PC-3 (cell line): ENCODE measurements at regions not wholly inside any gene's neighbourhood (a gene's known extent, or its start where the extent isn't known, plus 50 kb on each side); places are given as distances from the start of the nearest gene placed in this dataset.

Experiments used
- ATAC-seq: fragments of 200-7000 bp; cut with Tn5 transposase; 2 replicates; pipeline ENCODE4 v1.9.1; 2020; ENCODE audit warnings: mild to moderate bottlenecking, moderate library complexity
- BruUV-seq: library from RNA; stranded (reverse); fragments of 400-500 nt; replicated peaks from 2 replicates; lab custom pipeline; 2021; lab: Mats Ljungman, UMichigan
- CTCF ChIA-PET: fragments of 300-600 bp; sonication (Branson Sonifier 250); formaldehyde crosslinking; loops from one replicate; lab custom pipeline; 2022; ENCODE audit warnings: antibody characterized with exemption; lab: Charles Lee
- POLR2A ChIA-PET: fragments of 300-600 bp; sonication (Branson Sonifier 250); formaldehyde crosslinking; loops from one replicate; lab custom pipeline; 2022; ENCODE audit warnings: antibody characterized with exemption; ENCODE audit not compliant: unreplicated experiment; lab: Charles Lee
- DNase-seq: peaks from one replicate; pipeline ENCODE4 v3.0.0-alpha.2; 2015
- H2AFZ ChIP-seq: fragments of 300-600 bp; sonication (generic); 2 replicates; pipeline ENCODE4 v1.6.0; 2016; ENCODE audit warnings: antibody characterized with exemption, low read length
- H3F3A ChIP-seq: fragments of 300-600 bp; sonication (generic); one replicate; pipeline ENCODE4 v1.6.0; 2017; ENCODE audit warnings: antibody characterized with exemption, low read length, control low read depth, mild to moderate bottlenecking; ENCODE audit not compliant: unreplicated experiment
- H3K27ac ChIP-seq: fragments of 300-600 bp; sonication (generic); 2 replicates; pipeline ENCODE4 v1.5.1; 2016; ENCODE audit warnings: mild to moderate bottlenecking, low read length
- H3K27me3 ChIP-seq: fragments of 300-600 bp; sonication (generic); 2 replicates; pipeline ENCODE4 v1.6.1; 2016; ENCODE audit warnings: low read length, mixed read lengths
- H3K36me3 ChIP-seq: fragments of 300-600 bp; sonication (generic); 2 replicates; pipeline ENCODE4 v1.6.1; 2016; ENCODE audit warnings: low read depth, mixed run types, low read length, mixed read lengths
- H3K4me1 ChIP-seq: fragments of 300-600 bp; sonication (generic); 2 replicates; pipeline ENCODE4 v1.5.1; 2016; ENCODE audit warnings: low read length; ENCODE audit not compliant: insufficient read depth
- H3K4me2 ChIP-seq: fragments of 300-600 bp; sonication (generic); 2 replicates; pipeline ENCODE4 v1.6.0; 2016; ENCODE audit warnings: low read length
- H3K4me3 ChIP-seq: fragments of 300-600 bp; sonication (generic); 2 replicates; pipeline ENCODE4 v1.5.1; 2016; ENCODE audit warnings: mild to moderate bottlenecking, low read length, mixed read lengths
- H3K79me2 ChIP-seq: fragments of 300-600 bp; sonication (generic); 2 replicates; pipeline ENCODE4 v1.6.1; 2017; ENCODE audit warnings: low read length, mixed read lengths
- H3K9ac ChIP-seq: fragments of 300-600 bp; sonication (generic); 2 replicates; pipeline ENCODE4 v1.6.0; 2016; ENCODE audit warnings: mild to moderate bottlenecking, low read length
- H3K9me2 ChIP-seq: fragments of 300-600 bp; sonication (generic); replicated peaks from 2 replicates; pipeline ENCODE4 v1.6.1; 2016; ENCODE audit warnings: mixed run types, low read length, mixed read lengths
- H3K9me3 ChIP-seq: fragments of 300-600 bp; sonication (generic); 2 replicates; pipeline ENCODE4 v1.6.1; 2016; ENCODE audit warnings: low read length, mixed read lengths
- H4K20me1 ChIP-seq: fragments of 300-600 bp; sonication (generic); 2 replicates; pipeline ENCODE4 v1.6.1; 2016; ENCODE audit warnings: low read length, mixed read lengths
- EZH2 ChIP-seq: fragments of 300-600 bp; sonication (generic); IDR thresholded peaks from one replicate; pipeline ENCODE4 v1.6.1; 2017; ENCODE audit warnings: antibody characterized with exemption, mild to moderate bottlenecking, low read length; ENCODE audit not compliant: unreplicated experiment
- EZH2phosphoT487 ChIP-seq: fragments of 300-600 bp; sonication (generic); IDR thresholded peaks from 2 replicates; pipeline ENCODE4 v1.6.1; 2018; ENCODE audit warnings: mild to moderate bottlenecking, antibody characterized with exemption, low read length, borderline replicate concordance
- intact Hi-C: fragments of 100-400 bp; cut with micrococcal nuclease; formaldehyde crosslinking; loops from 2 replicates; pipeline ENCODE4 v1.9.0; 2023
- TF ChIP-seq, protein P1 (sequence below): fragments of 300-600 bp; sonication (generic); conservative IDR thresholded peaks from 2 replicates; pipeline ENCODE4 v1.5.1; 2017; ENCODE audit warnings: antibody characterized with exemption, low read depth, mild to moderate bottlenecking, low read length

DNA sequence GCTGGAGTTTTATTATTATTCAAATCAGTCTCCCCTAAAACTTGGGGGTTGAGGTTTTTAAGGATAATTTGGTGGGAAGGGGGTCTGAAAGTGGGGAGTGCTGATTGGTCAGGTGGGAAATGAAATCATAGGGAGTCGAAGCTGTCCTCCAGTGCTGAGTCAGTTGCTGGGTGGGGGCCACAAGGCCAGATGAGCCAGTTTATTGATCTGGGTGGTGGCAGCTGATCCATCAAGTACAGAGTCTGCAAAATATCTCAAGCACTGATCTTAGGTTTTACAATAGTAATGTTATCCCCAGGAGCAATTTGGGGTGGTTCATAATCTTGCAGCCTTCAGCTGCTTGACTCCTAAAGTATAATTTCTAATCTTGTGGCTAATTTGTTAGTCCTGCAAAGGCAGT lies 146.0 kb upstream of the SPACA1 start:
- ATAC-seq (no peak), DNase-seq (no peak)
- no peaks in the 10 kb centered on the region for H3K9me3 ChIP-seq
- H3K27me3 ChIP-seq, result no peaks in the 10 kb centered on the region
- H3K27ac ChIP-seq, result no peak overlapping the region
- TF ChIP-seq EZH2phosphoT487 (no peak), EZH2 (no peak)
- TF ChIP-seq, protein P1, sequence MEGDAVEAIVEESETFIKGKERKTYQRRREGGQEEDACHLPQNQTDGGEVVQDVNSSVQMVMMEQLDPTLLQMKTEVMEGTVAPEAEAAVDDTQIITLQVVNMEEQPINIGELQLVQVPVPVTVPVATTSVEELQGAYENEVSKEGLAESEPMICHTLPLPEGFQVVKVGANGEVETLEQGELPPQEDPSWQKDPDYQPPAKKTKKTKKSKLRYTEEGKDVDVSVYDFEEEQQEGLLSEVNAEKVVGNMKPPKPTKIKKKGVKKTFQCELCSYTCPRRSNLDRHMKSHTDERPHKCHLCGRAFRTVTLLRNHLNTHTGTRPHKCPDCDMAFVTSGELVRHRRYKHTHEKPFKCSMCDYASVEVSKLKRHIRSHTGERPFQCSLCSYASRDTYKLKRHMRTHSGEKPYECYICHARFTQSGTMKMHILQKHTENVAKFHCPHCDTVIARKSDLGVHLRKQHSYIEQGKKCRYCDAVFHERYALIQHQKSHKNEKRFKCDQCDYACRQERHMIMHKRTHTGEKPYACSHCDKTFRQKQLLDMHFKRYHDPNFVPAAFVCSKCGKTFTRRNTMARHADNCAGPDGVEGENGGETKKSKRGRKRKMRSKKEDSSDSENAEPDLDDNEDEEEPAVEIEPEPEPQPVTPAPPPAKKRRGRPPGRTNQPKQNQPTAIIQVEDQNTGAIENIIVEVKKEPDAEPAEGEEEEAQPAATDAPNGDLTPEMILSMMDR, result no peak
- no peaks in the 10 kb centered on the region for H3F3A ChIP-seq
- intact Hi-C loops, result no loop called here
- no peaks in the 10 kb centered on the region for H3K4me1 ChIP-seq
- ChIA-PET CTCF (no interaction called here), POLR2A (no interaction called here)
- no peak overlapping the region for H2AFZ ChIP-seq
- no peak overlapping the region for H3K9ac ChIP-seq
- H3K79me2 ChIP-seq, result no peaks in the 10 kb centered on the region
- no TSS peak for BruUV-seq
- no peaks in the 10 kb centered on the region for H3K9me2 ChIP-seq
- no peak overlapping the region for H3K4me3 ChIP-seq
- H4K20me1 ChIP-seq, result no peaks in the 10 kb centered on the region
- H3K4me2 ChIP-seq, result no peak overlapping the region
- no peaks in the 10 kb centered on the region for H3K36me3 ChIP-seq

DNA sequence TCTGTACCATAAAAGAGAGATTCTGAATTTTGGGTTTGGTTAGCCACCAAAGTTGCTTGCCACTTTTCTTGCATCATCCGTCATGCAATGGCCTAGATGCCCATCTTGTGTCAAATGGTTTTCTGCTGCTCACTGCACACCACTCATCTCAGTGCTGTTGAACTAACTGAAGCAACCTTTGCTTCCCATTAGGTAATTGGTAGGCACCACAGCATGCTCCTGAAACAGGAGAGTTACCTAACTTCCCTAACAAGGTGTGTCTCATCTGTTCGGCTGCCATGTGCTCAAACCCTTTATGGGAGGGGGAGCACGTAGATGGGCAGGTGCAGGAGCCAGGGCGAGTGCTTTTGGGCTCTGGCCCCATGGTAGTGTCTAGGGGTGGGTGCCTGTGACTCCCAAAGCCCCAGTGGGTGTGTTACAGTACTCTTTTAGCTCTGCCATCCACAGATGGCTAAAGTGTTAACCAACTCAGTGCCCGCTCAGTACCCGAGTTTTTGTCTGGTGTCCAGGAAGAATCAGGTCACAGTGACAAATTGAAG lies 147.4 kb upstream of the SPACA1 start:
- no peaks in the 10 kb centered on the region for H3K36me3 ChIP-seq
- no peaks in the 10 kb centered on the region for H3F3A ChIP-seq
- ChIA-PET POLR2A (no interaction called here), CTCF (no interaction called here)
- H3K79me2 ChIP-seq, result no peaks in the 10 kb centered on the region
- no peaks in the 10 kb centered on the region for H3K9me3 ChIP-seq
- intact Hi-C loops, result no loop called here
- no peak for ATAC-seq
- no peaks in the 10 kb centered on the region for H3K27me3 ChIP-seq
- no peak overlapping the region for H3K4me2 ChIP-seq
- H3K27ac ChIP-seq, result no peak overlapping the region
- no peak for DNase-seq
- TF ChIP-seq, protein P1, result no peak
- TF ChIP-seq EZH2phosphoT487, result no peak
- H3K9ac ChIP-seq, result no peak overlapping the region
- no peaks in the 10 kb centered on the region for H3K4me1 ChIP-seq
- no TSS peak for BruUV-seq
- no peak overlapping the region for H2AFZ ChIP-seq
- H3K4me3 ChIP-seq, result no peak overlapping the region
- H3K9me2 ChIP-seq, result no peaks in the 10 kb centered on the region
- no peaks in the 10 kb centered on the region for H4K20me1 ChIP-seq

DNA sequence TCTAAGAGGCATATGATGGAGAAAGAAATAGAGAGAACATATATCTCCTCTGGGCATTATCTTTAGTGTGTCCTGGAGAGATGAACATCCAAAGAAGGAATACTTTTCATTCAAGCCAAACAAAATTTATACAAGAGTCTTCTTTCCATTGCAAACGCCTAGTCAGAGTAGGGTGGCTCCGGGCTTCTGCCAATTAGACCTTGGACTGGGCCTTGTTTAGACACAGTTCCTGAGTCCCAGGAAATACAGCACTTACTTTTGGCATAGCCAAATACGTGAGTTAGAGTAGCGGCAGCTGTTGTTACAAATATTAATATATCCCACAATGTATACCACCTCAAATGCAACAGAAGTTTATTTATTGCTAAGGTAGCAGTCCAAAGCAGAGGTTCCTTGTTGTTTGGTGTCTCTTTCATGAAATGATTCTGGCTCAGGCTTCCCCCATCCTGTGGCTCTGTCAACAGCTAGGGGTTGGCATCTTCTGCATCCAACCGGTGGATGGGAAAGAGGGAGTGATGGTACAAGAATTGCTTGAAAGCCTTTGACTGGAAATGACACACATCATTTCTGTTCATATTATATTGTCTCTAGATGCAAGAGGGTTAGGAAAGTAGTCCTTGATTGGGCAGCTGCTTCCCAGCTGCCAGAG lies 148.0 kb upstream of the SPACA1 start:
- Histone ChIP-seq H4K20me1 (no peaks in the 10 kb centered on the region), H3K4me1 (no peaks in the 10 kb centered on the region), H3K27ac (no peak overlapping the region), H3K27me3 (no peaks in the 10 kb centered on the region), H3K4me2 (no peak overlapping the region), H2AFZ (no peak overlapping the region), H3K9me3 (no peaks in the 10 kb centered on the region), H3K9me2 (no peaks in the 10 kb centered on the region), H3F3A (no peaks in the 10 kb centered on the region), H3K79me2 (no peaks in the 10 kb centered on the region), H3K4me3 (no peak overlapping the region), H3K36me3 (no peaks in the 10 kb centered on the region), H3K9ac (no peak overlapping the region)
- intact Hi-C loops, result no loop called here
- ChIA-PET POLR2A (no interaction called here), CTCF (no interaction called here)
- DNase-seq (no peak), ATAC-seq (no peak)
- BruUV-seq, result no TSS peak
- TF ChIP-seq EZH2phosphoT487, result no peak
- TF ChIP-seq, protein P1, result no peak
- no peak for TF ChIP-seq EZH2
